ENCODE measurements at regions not wholly inside any gene's neighbourhood (a gene's known extent, or its start where the extent isn't known, plus 50 kb on each side); places are given as distances from the start of the nearest gene placed in this dataset.

DNA sequence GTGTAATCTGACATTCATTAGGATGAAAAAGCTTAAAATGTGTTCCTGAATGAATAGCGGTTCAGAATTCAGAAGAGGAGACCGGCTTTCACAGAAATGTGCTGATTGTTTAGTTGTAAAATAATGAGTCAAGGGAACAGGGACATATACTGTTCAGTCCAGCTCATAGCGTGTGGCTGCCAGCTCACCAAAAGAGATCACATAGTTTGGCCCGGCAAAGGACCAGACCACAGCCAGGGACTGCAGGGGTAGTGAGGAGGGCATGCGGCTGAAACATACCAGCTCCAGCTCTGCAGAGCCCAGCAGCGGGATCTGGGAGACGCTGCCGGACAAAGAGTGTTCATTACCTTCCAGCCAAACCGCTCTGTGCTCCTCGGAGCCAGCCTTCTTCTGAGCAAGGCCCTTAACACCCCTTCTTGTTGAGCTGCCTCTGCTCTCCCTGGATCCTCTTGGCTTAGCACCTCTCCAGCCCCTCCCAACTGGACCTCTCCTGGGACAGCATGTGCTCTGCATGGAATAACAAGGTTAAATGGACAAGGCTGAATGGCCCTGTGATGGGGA, 116.8 kb upstream of the CNTLN start:
- peak overlapping the region; percentile 65 for H3K27ac Mint-ChIP-seq
- no peak for DNase-seq
- TF ChIP-seq, protein P1, sequence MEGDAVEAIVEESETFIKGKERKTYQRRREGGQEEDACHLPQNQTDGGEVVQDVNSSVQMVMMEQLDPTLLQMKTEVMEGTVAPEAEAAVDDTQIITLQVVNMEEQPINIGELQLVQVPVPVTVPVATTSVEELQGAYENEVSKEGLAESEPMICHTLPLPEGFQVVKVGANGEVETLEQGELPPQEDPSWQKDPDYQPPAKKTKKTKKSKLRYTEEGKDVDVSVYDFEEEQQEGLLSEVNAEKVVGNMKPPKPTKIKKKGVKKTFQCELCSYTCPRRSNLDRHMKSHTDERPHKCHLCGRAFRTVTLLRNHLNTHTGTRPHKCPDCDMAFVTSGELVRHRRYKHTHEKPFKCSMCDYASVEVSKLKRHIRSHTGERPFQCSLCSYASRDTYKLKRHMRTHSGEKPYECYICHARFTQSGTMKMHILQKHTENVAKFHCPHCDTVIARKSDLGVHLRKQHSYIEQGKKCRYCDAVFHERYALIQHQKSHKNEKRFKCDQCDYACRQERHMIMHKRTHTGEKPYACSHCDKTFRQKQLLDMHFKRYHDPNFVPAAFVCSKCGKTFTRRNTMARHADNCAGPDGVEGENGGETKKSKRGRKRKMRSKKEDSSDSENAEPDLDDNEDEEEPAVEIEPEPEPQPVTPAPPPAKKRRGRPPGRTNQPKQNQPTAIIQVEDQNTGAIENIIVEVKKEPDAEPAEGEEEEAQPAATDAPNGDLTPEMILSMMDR (IDR thresholded peaks at IDR 0.05): no peak
- no peaks in the 10 kb centered on the region for H3K27me3 Mint-ChIP-seq (ENCODE audit: low read depth, poor library complexity)
- H3K4me1 Mint-ChIP-seq: peaks cover 22% of the 10 kb centered on the region
- H3K9me3 Mint-ChIP-seq: peaks cover 7% of the 10 kb centered on the region
- no peak overlapping the region for H3K4me3 Mint-ChIP-seq
- H3K36me3 Mint-ChIP-seq (ENCODE audit: low read depth): no peaks in the 10 kb centered on the region

DNA sequence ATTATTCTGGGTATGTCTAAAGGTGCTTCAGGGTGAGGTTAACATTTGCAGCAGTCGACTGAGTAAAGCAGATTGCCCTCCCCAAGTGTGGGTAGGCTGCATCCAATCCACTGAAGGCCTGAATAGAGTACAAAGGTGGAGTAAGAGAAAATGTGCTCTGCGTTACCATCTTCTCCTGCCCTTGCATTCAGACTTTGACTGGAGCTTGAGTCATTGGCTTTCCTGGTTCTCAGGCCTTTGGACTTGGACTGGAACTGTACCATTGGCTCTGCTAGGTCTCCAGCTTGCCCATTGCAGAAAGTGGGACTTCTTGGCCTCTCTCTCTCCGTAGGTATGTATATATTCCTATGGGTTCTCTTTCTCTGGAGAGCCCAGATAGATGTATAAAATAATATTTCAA, 120.9 kb upstream of the CNTLN start:
- no peaks in the 10 kb centered on the region for H3K9me3 Mint-ChIP-seq
- TF ChIP-seq, protein P1 (IDR thresholded peaks at IDR 0.05): no peak
- H3K27me3 Mint-ChIP-seq (ENCODE audit: low read depth, poor library complexity): no peaks in the 10 kb centered on the region
- no peak overlapping the region for H3K27ac Mint-ChIP-seq
- H3K4me3 Mint-ChIP-seq: no peak overlapping the region
- DNase-seq: no peak
- peaks cover 15% of the 10 kb centered on the region for H3K4me1 Mint-ChIP-seq
- no peaks in the 10 kb centered on the region for H3K36me3 Mint-ChIP-seq (ENCODE audit: low read depth)

DNA sequence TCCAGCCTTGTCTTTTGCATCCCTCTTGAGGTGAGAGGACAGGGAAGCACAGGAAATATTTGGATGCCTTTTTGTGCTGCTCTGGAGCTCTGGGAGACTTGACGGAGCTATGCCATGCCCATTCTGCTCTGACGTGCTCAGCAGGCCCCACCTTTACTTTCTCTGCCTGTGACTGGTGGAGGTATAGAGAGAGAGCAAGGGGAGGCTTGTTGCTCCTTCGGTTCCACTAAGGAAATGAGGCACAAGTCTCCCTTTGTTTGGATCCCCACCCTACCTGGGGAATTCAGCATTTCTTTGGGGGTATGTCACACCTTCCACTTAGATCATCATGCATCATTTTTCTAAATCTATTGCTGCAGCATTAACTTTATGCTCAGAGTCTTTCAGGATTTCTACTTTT, 121.8 kb upstream of the CNTLN start:
- TF ChIP-seq, protein P1 (IDR thresholded peaks at IDR 0.05): no peak
- no peaks in the 10 kb centered on the region for H3K36me3 Mint-ChIP-seq (ENCODE audit: low read depth)
- H3K27me3 Mint-ChIP-seq (ENCODE audit: low read depth, poor library complexity): no peaks in the 10 kb centered on the region
- no peak for DNase-seq
- no peaks in the 10 kb centered on the region for H3K9me3 Mint-ChIP-seq
- H3K4me3 Mint-ChIP-seq: no peak overlapping the region
- no peak overlapping the region for H3K27ac Mint-ChIP-seq
- peaks cover 6% of the 10 kb centered on the region for H3K4me1 Mint-ChIP-seq

DNA sequence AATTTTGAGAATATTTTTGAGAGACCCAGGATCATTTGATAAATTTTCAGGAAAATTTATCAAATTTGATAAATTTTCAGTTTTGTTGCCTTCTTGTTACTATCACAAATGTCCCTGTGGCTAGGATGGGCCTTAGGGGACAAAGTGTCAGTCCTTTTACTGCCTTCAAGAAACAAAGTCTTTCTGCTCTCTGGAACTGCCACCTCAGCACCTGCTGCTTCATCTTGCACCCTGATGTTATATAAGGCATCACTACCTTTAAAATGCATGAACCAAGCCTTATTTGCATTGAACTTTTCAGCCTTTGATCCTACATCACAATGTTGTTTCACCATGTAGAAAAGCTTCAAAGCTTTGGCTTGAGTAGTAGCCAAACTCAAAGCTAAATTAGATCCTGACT, 123.0 kb upstream of the CNTLN start:
- no peak overlapping the region for H3K4me3 Mint-ChIP-seq
- no peak overlapping the region for H3K27ac Mint-ChIP-seq
- no peak for DNase-seq
- TF ChIP-seq, protein P1 (IDR thresholded peaks at IDR 0.05): no peak
- H3K4me1 Mint-ChIP-seq: no peaks in the 10 kb centered on the region
- H3K27me3 Mint-ChIP-seq (ENCODE audit: low read depth, poor library complexity): no peaks in the 10 kb centered on the region
- H3K36me3 Mint-ChIP-seq (ENCODE audit: low read depth): no peaks in the 10 kb centered on the region
- no peaks in the 10 kb centered on the region for H3K9me3 Mint-ChIP-seq

DNA sequence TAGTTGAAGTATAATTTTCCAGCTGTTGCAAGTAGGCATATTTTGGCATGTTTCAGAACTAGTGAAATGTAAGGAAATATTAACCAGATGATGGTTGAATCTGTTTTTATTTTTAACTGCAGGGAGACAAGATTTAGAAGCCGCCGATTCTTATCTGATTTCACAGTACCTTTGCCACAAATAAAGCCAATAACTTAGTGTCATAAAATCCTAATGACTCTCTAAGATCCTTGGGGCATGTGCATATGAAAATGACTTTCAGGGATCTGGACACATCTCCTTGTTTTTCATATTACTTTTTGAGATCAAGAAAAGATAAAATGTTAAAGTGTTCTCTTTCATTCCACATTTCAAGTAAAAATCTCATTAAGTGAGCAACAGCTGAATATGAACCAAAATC, 125.8 kb upstream of the CNTLN start:
- peaks cover 22% of the 10 kb centered on the region for H3K4me1 Mint-ChIP-seq
- no peaks in the 10 kb centered on the region for H3K9me3 Mint-ChIP-seq
- TF ChIP-seq, protein P1 (IDR thresholded peaks at IDR 0.05): no peak
- no peak for DNase-seq
- no peaks in the 10 kb centered on the region for H3K36me3 Mint-ChIP-seq (ENCODE audit: low read depth)
- no peak overlapping the region for H3K27ac Mint-ChIP-seq
- H3K27me3 Mint-ChIP-seq (ENCODE audit: low read depth, poor library complexity): no peaks in the 10 kb centered on the region
- no peak overlapping the region for H3K4me3 Mint-ChIP-seq

DNA sequence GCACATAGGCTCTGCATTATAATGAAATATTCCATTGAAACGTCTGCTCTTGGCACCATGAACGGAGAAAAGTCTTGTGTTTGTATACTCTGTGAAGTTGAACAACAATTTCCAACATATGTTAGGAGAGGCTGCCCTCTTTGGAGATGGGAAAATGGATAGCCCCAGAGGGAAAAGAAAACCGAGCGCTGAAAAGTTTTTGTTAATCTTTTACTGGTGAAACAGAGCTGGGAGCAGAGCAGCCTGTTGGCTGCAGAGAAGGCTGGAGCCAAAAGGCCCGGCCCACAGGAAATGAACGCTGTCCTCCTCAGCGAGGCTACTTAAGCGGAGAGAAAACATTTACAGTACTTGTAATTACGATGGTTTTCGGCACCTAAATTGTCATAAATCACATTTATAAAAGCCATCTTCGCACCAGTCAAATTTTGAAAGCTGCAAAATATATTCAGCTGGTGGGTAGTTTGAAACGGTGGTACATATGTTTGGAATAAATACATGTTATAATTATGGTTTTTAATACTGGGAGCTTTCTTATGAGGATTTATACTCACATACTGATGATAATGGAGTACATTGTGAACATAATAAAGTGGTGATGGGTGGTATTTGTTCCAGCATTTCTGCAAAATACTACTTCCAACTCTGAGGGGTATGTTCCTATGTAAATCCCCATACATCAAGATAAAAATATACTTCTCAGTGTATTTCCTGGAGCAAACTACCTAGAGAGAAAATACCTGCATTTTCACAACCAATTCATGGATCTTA, 129.6 kb upstream of the CNTLN start:
- Mint-ChIP-seq H3K9me3 (no peaks in the 10 kb centered on the region), H3K4me3 (peak overlapping the region; percentile 55), H3K27me3 (ENCODE audit: low read depth, poor library complexity) (no peaks in the 10 kb centered on the region), H3K4me1 (peaks cover 22% of the 10 kb centered on the region), H3K36me3 (ENCODE audit: low read depth) (no peaks in the 10 kb centered on the region), H3K27ac (peak overlapping the region; percentile 58)
- peak; percentile 37 for DNase-seq
- TF ChIP-seq, protein P1 (IDR thresholded peaks at IDR 0.05): no peak
